ENCODE measurements at regions not wholly inside any gene's neighbourhood (a gene's known extent, or its start where the extent isn't known, plus 50 kb on each side); places are given as distances from the start of the nearest gene placed in this dataset.

DNA sequence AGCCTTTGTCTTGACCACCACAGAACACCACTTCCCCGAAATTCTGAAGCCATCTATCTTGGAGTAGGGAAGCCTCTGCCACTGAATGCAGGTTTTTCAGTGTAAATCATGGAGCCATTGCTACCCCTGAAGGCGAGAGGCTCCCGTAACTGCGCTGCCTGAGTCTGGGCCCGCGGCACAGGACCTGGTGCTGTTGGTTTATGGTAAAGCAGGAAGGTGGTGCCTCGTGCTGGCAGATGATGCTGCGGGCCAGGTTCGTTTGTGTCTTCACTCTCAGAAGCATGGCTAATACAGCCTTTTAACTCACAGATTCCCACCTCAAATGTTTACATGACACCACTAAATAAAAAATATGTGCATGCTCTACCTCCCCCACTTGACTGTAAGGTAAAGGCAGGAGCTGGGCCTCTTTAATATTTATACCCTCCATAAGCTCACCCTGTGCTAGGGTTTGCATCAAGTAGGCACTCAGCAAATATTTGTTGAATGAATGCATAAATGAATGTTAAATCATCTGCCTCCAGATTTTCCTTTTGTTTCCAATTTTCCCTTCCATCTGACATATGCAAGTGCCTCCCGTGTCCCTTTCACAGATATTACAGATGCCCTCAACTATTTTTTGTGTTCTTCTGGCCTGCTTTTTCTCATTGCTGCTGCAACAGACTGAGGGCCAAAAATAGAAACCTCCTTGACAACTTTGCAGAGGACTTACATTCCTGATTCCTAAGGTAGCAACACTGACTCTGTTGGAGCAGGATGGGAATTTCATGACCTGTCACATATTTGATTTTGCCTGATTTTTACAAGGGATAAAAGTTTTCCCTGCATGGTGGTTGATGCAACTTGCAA lies 83.5 kb upstream of the CPO start:
- no peak for DNase-seq
- Mint-ChIP-seq H3K27ac (no peak overlapping the region), H3K27me3 (ENCODE audit: low read depth, poor library complexity) (no peaks in the 10 kb centered on the region), H3K4me3 (no peak overlapping the region), H3K9me3 (no peaks in the 10 kb centered on the region), H3K4me1 (peaks cover 4% of the 10 kb centered on the region), H3K36me3 (ENCODE audit: low read depth) (no peaks in the 10 kb centered on the region)
- no peak for TF ChIP-seq CTCF (IDR thresholded peaks at IDR 0.05)

- no peak for DNase-seq
- H3K36me3 Mint-ChIP-seq (ENCODE audit: low read depth): no peaks in the 10 kb centered on the region
- peaks cover 5% of the 10 kb centered on the region for H3K4me1 Mint-ChIP-seq
- no peak overlapping the region for H3K4me3 Mint-ChIP-seq
- H3K27ac Mint-ChIP-seq: no peak overlapping the region
- no peak for TF ChIP-seq CTCF (IDR thresholded peaks at IDR 0.05)
- no peaks in the 10 kb centered on the region for H3K27me3 Mint-ChIP-seq (ENCODE audit: low read depth, poor library complexity)
- H3K9me3 Mint-ChIP-seq: no peaks in the 10 kb centered on the region
Measured at GRCh38 chr2:206856513-206856912, 82.8 kb upstream of the CPO start.

GRCh38 chr2:206858687-206859329 lies 80.5 kb upstream of the CPO start:
- no peaks in the 10 kb centered on the region for H3K36me3 Mint-ChIP-seq (ENCODE audit: low read depth)
- H3K27me3 Mint-ChIP-seq (ENCODE audit: low read depth, poor library complexity): no peaks in the 10 kb centered on the region
- peaks cover 24% of the 10 kb centered on the region for H3K4me1 Mint-ChIP-seq
- no peak overlapping the region for H3K4me3 Mint-ChIP-seq
- TF ChIP-seq CTCF (IDR thresholded peaks at IDR 0.05): no peak
- H3K9me3 Mint-ChIP-seq: no peaks in the 10 kb centered on the region
- DNase-seq: no peak
- no peak overlapping the region for H3K27ac Mint-ChIP-seq

DNA sequence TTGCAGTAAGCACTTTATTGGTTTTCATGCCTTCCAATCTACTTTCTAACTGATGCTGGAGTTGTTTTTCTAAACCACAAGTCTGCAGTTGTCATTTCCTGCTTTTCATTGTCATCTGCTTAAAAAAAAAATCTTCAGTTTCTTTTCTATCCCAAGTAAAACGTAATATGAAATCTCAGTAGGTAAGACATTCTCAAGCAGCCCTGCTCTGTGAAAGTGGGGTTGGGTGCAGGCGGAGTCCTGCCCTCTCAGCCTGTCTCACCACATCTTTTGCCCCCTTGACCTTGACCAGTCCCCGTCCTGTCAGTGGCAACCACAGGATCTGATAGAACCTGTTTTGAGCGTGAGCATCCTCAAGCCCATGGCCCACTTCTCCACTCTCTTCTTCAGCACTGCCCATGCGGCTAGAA lies 80.0 kb upstream of the CPO start:
- no peaks in the 10 kb centered on the region for H3K9me3 Mint-ChIP-seq
- no peak for TF ChIP-seq CTCF (IDR thresholded peaks at IDR 0.05)
- H3K27ac Mint-ChIP-seq: no peak overlapping the region
- no peaks in the 10 kb centered on the region for H3K27me3 Mint-ChIP-seq (ENCODE audit: low read depth, poor library complexity)
- H3K36me3 Mint-ChIP-seq (ENCODE audit: low read depth): no peaks in the 10 kb centered on the region
- H3K4me1 Mint-ChIP-seq: peaks cover 28% of the 10 kb centered on the region
- no peak for DNase-seq
- no peak overlapping the region for H3K4me3 Mint-ChIP-seq

- Mint-ChIP-seq H3K4me3 (no peak overlapping the region), H3K4me1 (peaks cover 24% of the 10 kb centered on the region), H3K27ac (peak overlapping the region; percentile 20), H3K27me3 (ENCODE audit: low read depth, poor library complexity) (no peaks in the 10 kb centered on the region), H3K36me3 (ENCODE audit: low read depth) (no peaks in the 10 kb centered on the region), H3K9me3 (no peaks in the 10 kb centered on the region)
- DNase-seq: no peak
- no peak for TF ChIP-seq CTCF (IDR thresholded peaks at IDR 0.05)
Measured at GRCh38 chr2:206863196-206863595, 76.1 kb upstream of the CPO start.
